Stimulated activated CD8-positive, alpha-beta memory T cell treated with anti-CD3 and anti-CD28 coated beads, Interleukin-15, amount 100 ng/mL, for 48 hours (primary cell): ENCODE measurements at regions not wholly inside any gene's neighbourhood (a gene's known extent, or its start where the extent isn't known, plus 50 kb on each side); places are given as distances from the start of the nearest gene placed in this dataset.

Experiments used
- DNase-seq, 2 donors: peaks; one replicate each; pipeline ENCODE4 v3.0.0-alpha.2; 2020; ENCODE audit warnings: low read depth in 2 of 2

DNA sequence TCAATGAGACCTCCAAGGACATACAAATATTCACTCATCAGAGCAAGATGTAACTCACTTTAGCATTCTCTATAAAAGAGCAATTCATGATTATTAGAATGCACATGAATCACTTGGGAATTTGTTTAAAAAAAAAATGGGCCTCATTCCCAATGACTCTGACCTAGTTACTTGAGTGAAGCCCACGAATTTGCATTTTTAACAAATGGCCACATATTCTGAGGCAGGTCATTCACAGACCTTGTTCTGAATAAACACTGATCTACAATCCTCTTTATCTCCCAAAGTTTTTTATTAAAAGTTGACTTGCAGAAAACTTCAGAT is 255.1 kb upstream of the VEGFC start:
- no peak for DNase-seq

DNA sequence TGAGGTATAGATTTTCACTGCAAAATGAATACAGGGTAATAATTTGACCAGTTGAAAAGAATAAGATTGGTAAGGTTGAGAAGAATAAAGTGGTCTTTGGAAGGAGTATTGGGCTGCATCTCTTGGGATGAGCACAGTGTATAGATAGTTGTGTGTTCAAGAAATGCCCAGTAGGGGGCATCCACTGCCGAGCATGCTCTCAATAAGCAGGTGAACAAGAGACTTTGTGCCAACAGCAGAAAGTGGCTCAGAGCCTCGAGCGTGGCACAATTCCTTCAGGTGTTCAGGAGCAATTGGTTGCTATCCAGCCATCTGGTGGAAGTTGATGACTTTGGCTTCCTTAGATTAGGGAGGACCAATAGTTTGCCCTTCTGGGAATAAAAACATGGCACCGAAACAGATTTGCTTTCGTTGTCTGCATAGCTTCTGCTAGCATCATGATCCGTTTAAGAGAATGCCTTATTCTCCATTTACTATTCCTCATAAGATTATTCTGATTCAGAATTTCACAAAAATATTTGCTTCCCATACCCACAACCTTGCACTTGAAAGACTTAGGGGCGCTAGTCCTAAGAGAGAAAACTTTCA is 258.1 kb upstream of the NEIL3 start:
- no peak for DNase-seq

DNA sequence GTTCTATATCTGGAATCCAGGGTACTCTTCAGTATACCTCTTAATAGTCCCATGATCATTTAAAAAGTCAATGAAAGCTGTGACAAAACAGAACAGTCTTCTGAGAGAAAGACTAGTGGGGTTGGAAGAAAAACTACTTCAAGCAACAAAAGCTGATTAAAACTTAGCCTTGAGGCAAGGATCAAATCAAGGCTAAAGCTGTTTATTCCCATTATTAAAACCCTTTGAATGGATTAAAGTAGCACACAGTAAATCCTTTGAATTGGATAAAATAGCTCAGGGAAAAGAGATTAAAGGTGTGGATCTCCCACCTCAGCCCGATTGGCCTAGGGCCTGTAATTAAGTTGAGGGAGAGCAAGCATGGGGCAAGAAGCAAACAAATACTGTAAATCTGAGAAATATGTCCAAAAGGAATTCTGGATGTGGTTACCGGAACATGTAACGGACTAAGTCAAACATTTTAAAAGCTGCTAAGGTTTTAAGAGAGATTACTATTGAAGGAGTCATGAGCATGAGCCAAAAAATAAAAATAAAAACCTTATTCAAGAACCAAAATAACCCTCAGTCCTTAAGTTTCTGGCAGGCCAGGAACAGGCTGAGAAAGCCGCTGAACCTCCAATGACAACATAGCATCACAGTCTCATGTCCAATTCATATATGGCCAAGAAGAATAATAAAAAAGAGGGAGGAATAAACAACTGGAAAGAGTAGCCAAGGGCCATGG is 257.3 kb upstream of the NEIL3 start:
- no peak for DNase-seq

DNA sequence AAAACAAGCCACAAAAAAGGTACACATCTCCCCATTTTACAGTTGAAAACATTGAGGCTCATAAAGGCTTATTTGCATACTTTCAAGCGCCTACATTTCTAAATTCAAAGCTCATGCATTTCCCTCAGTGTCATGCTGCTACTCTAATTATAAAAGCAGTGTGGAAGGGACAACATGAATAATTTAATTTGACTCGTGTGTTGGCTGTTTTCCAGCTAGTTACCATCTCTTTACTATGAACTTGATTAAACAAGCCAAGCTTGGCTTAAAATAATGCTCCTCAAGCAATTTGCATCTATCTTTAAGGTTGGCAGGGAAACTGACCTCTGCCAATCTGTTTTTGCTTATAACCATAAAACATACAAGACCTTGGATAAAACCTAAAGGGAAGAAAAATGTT is 252.5 kb upstream of the NEIL3 start:
- DNase-seq = no peak

DNA sequence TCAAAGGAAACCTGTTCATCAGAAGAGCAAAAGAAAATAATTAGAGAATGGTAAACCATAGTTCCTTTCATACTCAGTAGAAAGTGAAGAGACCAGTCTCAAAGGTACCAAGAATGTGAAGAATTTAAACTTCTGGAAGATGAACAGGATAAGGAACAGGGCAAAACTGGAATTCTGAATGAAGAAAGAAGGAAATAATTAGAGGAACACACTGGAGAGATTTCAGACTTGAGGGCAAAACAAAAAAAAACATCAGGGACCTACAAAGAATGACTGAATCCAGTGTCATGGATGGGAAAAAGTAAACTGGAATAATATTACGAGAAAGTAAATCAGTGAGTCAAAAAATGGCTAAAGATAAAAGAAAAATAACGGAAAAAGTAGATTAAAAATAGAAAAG is 245.6 kb upstream of the NEIL3 start:
- DNase-seq = no peak

DNA sequence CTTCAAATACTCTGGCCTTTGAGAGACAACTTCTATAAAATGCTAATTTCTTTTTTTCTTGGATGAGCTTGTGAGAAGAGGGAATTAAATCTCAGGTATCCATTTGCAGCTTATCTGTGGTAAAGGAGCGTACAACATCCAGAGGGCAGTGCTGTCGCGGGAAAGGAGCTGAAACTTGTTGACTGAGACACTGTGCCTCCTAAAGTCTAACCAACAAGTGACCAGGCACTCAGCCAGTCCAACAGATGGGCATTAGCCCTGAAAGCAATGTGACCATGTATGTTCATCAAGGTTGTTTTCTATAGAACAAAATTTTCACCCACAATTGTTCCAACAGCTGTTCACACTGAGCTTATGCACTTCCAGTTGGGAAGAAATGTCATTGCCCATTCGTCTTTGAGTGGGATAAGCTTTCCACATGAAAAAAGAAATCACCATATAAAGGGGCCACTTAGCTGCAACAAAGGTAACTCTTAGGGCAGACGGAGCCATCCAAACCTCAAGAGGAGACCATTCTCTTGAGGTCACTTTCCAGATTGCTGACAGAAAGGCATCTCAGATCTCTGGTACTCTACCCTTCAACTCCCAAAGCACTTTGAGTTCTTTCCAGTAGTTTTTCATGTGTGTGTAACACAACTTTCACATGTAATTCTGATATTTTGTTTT is 244.8 kb upstream of the NEIL3 start:
- DNase-seq = no peak

DNA sequence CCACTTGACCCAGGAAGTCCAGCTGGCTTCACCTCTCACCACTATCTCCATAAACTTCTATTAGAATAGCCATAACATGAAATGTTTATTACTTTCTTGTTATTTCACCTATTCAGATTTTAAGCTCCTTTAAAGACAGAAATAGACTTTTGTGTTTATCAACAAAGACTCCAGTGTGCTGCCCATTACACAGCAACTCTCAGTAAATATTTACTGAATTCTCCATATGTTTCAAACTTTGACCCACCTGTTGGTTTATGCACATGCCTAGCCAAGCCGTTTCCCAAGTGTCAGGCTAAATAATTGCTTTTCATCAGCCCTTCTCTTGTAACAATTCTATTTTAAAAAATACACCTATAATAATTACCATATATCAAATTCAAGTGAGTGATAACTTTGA is 242.9 kb upstream of the NEIL3 start:
- no peak for DNase-seq

DNA sequence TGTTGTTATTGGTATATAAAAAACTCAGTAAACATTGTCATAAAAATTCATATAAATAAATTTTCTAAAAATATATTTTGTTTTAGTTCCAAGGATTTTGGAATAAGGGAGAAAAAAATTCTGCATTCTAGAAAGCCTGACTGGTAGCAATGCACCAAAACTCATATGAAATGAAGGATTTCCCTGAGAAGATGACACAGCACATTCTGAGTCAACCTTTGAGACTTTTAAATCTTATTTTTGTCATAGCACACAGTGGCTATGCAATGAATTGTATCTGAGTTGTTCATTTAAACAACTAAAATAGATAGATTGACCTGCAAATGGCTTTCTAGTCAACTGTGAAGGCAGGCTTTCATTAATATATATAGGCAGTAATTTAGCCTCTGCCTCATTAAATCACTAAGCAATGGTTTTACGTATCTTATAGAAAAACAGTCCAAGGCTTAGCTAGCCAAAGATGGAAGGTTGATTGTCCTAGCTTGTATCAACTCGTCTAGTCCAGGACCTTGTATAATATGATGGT is 239.1 kb upstream of the NEIL3 start:
- DNase-seq = no peak

DNA sequence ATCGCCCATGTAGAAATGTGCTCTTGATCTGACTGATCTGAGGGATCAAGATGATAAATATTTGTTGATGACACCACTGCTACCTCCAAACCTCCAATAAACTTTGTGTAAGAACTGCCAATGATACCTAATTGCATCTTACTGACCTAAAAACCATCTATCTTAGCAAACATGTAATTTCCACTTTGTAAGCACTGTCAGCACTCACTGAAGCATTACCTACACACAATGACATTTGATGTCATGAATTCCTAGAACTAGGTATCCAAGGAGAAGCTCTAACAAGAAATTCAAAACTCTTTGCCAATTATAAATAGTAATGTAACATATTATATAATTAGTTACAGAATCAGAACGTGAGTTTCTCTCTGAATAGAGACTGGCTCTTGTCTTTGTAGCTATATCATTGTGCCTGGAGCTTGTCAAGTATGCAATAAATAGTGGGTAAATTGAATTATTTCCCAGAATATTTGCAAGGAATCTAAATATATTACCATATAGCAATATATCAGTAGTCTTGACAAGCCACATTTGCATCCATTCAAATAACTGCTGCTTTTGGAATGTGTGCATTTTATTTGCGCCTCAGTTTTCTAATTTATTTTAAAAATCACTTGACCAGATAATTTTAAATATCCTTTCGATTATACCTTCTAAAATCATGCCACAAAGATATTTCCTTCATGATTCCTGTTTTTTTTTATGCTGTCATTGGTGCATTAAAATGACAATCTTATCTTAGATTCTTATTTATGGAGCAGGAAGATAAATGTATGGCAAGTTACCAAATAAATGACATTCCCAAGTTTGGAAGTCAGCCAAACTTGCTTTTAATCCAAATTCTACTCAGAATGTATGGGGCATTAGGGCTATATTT is 232.3 kb upstream of the NEIL3 start:
- no peak for DNase-seq

DNA sequence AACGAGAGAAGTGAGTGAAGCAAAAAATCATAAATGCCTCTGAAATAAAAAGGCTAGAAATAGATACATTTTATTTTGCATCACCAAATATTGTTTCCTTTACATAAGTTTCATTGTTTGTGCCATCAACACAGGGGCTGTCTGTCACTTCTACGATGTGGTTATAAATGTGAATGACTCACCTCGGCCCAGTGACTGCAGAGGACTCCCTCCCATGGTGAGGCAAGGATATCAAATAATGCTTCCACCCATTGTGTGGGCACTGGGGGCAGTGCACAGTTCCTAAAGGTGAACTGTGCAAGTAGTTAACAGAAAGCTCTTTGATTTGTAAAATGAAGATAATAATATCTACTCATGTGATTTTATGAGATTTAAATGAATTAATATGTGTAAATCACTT is 230.3 kb upstream of the NEIL3 start:
- DNase-seq = no peak

DNA sequence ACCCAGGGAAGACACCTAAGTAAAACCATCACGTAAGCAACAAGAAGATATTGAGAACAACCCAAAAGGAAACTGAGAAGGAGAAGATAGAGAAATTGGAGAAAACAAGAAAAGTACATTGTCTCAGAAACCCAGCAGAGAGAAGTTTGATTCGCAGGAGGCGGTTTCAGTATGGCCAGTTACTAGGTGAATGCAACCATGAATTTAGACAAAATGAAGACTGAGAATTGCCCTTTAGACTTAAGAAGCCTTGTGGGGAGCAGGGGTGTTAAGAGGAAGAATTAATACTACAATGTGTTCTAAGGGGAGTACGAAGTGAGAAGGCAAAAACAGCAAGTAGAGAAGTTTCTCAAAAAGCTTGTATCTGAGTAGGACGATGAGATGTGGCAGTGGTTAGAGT is 229.3 kb upstream of the NEIL3 start:
- DNase-seq = no peak

DNA sequence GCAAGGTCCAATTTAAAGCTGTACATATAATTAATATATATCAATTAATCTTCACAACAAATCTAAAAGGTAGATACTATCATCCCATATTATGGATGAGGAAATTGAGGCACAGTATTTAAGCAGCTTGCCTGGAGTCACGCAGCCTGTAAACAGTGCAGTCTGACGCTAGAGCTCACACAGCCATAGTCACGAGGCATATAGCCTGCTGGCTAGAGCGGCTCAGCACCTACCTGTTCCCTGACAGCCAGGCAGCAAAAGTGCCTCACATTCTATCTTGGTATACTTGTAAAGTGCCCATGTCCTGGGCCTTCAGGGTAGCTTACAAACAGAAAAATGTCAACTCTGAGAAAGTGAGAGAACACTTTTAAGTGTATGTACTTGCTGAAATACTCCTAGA is 222.6 kb upstream of the NEIL3 start:
- DNase-seq = no peak

DNA sequence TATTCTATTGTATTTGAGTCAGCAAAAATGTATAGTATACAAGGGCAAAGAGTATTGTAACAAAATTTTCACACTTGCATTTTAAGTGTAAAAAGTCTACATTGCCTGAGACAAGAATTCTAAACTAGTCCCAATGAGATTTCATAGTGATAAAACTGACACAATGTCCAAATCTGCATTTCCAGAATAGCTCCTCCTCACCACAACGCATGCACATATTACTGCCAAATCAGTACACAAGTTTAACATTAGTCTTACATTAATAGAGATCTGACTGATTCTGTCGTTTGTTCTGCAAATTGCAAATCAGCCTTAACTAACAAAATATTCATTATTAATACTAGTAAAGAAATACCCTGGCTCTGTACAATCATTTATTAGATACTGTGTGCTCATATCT is 222.2 kb upstream of the NEIL3 start:
- DNase-seq = no peak

DNA sequence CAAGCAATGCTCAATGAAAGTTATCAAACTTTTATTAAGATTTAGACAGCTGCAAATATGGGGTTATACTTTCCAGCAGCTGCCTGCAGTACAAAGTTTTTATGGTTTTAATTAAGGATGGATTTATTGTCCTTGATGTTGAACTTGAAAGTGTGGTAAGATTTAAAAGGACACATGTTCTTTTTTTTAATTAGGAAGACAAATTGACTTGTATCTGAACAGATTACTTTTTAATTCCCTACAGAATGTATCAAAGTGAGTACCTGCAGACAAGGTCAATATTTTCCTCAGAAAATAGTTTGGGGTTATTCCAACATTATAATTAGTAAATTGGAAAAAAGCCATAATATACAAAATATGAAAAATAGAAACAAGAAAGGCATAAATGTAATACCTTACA is 218.2 kb upstream of the NEIL3 start:
- DNase-seq = no peak

DNA sequence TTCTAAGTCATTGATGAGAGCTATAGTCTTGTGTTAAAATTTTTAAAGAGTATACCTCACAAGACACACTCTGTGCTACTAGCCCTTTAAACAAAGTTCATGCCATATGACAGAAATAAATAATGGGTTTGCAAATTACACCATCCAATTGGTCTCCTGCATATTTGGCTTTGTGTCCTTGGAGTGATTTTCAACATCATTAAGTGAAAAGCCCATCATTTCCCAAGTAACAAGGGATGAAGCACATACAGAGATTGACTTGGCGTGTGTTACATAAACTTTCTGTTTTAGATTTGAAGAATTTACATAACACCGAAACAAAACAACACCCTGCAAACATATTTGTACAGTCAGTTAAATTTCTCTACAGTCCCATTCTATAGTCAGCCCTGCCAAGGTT is 216.9 kb upstream of the NEIL3 start:
- DNase-seq = no peak

DNA sequence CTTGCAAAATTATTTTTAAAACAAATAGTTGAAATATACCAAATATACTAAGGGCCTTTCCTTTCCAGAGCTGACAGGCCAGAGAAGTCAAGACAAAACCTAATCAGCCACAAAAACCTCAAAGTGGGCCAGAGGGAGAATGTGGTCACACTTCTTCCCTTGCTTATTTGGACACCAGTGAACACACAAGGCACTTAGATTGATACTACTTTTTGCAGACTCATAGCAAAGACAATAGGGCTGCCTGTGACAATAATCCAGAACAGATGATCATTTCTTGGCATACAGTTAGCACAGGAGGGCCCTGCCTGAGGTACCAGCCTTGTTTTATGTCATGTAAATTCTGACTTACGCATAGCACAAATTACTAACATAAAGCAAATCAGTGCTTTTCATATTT is 215.7 kb upstream of the NEIL3 start:
- DNase-seq = no peak

DNA sequence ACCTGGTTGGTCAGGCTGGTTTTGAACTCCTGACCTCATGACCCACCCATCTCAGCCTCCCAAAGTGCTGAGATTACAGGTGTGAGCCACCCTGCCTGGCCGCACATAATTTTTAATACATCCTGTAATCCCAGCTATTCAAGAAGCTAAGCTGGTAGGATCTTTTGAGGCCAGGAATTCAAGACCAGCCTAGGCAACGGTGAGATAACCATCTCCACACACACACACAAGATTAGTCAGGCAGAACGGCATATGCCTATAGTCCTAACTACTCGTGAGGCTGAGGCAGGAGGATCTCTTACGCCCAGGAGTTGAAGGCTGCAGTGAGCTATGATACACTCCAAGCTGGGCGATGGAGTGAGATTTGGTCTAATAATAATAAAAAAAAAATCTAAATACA is 212.4 kb upstream of the NEIL3 start:
- DNase-seq = no peak

DNA sequence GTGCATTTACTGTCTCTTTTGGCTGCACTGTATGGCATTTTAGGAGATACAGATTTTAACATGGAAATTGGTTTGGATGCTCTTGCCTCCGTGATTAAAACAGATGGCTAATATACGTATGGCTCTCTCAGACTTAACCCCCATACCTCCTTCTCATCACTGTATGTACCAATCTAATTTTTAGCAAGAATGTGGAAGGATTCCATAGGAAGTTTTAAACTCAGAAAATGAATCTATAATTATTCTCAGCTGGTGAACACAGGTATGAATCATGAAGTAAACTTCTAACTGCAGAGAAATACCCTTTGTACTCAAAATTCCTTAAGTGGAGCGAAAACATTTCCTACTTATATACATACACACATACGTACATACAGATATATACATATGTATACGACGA is 210.5 kb upstream of the NEIL3 start:
- no peak for DNase-seq

DNA sequence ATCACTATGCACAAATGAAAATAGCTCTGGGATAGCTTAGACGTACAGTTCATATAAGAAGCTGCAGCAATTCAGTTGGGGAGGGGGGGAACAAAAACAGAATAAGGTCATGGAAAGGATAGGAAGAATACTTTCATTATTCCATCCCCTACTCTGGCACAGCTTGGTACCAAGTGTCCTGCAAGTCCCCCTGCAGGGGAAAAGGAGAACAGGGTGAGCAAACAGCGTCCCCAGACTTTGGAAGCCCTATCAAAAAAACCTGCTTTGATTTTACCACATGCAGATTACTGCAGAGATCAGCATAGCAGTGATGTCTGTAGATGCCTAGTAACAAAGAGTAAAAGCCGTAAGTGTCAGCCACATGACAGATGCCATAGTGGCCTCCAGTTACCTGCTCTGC is 209.4 kb upstream of the NEIL3 start:
- no peak for DNase-seq

DNA sequence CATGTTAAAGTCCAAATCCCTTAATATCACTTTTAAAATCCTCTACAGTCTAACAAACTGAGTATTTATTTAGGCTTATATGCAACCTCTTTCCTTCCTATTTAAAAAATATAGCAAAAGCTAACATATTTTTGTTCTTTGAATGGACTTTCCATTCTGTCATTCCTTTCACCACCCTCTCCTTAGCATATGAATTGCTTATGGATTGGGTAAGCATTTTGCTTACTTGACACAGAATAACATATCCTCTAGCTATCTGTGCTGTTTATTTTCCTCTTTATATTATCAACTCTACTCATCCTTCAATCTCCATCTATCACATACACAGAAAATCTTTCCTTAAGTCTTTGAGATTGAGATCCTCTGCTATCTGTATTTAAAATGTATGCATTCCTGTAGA is 206.1 kb upstream of the NEIL3 start:
- no peak for DNase-seq

DNA sequence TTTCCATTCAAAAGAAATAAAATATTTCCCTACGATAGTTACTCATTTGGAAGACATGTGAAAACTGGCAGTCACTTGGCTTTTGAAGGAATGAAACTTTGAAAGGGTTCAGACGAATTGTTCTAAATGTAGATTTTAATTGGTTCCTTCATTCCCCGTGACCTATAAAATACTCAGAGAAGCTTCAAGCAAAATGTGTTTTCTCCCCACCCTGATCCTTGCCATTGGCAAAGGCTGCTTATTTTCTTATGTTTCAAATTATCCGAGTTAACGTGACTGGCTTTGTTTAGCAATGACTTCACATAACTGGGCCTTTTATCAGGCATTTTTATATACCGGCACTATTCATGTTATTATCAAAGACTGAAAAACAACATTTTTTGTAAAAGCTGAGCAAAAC is 204.1 kb upstream of the NEIL3 start:
- DNase-seq = no peak

DNA sequence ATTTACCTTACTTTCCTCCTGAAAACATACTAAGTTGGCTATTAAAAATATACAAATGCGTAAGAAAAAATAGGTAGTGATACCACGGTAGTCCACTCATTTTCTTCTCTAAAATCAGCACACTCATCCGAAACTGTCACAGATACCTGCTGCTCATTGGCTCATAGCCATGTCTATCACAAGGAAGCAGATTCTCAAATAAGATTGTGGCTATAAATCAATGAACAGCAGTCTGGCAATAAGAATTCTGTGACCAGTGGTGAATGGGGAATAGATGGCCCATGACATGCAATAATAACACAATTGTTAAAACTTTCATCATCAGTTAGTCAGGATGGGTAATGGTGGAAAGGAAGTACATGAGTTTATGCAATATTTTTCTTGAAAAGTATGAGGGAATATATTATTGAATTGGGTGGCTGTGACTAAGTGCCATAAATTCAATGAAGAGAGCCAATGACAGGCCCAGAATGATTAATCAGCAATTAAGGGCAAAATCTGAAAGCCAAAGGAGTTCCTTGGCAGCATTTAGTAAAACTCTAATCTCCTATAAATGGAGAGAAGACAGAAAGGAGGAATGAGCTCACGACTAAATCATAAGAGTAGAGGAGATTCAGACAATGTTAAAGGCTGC is 202.3 kb upstream of the NEIL3 start:
- no peak for DNase-seq
